Renal cortical epithelial cell (primary cell): ENCODE measurements at regions not wholly inside any gene's neighbourhood (a gene's known extent, or its start where the extent isn't known, plus 50 kb on each side); places are given as distances from the start of the nearest gene placed in this dataset.
"Not testable (repeated sequence)": the region's sequence is repeated elsewhere in the genome, so short reads cannot be mapped to it uniquely, and the experiment has no call there.

ENCODE experiments used
- DNase-seq: peaks from one replicate; pipeline ENCODE4 v3.0.0-alpha.2; 2011; ENCODE audit warnings: low read depth

DNA sequence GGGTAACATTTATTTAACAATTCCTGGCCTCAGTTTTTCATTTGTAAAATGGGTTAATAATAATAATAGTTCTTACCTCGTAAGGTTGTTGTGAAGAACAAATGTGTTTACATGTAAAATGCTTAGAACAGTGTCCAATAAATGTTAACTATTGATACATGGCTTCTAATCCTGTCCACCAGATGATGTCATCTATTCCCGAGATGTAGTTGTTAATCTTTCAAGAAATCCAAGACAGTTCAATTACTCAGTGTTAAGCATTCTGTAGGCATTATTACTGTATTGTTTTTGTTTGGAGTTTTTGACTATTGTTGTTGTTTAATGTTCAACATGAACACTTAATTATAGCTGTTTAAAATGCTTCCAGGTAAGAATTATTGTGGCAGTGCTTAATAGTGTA lies 131.0 kb upstream of the FNDC3A start:
- DNase-seq = no peak

DNA sequence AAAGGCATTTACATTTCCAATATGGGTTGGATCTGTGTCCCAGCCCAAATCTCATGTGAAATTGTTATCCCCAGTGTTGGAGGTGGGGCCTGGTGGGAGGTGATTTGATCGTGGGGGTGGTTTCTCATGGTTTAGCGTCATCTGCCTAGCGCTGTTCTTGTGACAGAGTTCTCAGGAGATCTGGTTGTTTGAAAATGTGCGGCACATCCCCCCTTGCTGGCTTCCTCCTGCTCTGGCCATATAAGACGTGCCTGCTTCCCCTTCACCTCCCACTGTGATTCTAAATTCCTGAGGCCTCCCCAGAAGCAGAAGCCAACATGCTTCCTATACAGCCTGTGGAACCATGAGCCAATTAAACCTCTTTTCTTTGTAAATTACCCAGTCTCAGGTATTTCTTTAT lies 126.2 kb upstream of the FNDC3A start:
- DNase-seq = no peak

- DNase-seq = no peak
Measured at GRCh38 chr13:48851707-48852106, 124.0 kb upstream of the FNDC3A start.

DNA sequence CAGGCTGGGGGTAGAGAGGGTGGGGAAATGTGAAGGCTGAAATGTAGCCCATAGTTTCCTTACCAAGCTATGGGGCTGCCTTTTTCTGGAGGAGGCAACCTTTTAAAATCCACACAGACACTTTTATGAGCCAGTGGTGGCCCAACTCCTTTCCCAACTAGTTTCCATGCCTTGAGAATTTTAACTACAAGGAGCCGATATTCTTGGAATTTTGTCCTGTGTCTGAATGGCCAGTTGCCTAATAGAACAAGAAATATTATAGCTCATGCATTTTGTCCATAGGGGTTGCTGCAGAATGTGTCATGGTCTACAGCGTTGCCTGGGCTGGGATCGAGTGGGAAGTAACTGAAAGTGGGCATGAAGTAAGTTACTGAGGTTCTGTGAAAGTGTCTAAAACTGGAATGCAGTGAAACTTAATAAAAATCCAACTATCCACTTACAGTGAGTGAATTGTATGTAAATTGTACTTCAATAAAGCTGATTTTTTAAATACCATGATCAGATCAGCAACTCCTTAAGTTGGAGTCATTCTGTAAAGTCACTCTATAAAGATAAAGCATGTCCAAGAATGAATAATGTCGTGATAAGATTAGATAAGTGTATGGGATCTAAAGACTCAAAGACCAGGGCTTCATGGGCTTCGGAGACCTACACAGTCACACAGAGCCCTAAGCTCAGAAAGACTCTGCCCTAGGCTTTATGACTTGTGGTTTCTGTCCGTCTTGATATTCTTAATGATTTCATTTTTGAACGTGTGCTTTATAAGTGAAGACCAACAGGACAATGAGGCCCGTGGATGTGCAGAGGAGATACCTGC lies 122.6 kb upstream of the FNDC3A start:
- no peak for DNase-seq

- peak; percentile 69 for DNase-seq
Measured at GRCh38 chr13:48853728-48854102, 122.0 kb upstream of the FNDC3A start.

- DNase-seq = no peak
Measured at GRCh38 chr13:48857576-48857975, 118.1 kb upstream of the FNDC3A start.

DNA sequence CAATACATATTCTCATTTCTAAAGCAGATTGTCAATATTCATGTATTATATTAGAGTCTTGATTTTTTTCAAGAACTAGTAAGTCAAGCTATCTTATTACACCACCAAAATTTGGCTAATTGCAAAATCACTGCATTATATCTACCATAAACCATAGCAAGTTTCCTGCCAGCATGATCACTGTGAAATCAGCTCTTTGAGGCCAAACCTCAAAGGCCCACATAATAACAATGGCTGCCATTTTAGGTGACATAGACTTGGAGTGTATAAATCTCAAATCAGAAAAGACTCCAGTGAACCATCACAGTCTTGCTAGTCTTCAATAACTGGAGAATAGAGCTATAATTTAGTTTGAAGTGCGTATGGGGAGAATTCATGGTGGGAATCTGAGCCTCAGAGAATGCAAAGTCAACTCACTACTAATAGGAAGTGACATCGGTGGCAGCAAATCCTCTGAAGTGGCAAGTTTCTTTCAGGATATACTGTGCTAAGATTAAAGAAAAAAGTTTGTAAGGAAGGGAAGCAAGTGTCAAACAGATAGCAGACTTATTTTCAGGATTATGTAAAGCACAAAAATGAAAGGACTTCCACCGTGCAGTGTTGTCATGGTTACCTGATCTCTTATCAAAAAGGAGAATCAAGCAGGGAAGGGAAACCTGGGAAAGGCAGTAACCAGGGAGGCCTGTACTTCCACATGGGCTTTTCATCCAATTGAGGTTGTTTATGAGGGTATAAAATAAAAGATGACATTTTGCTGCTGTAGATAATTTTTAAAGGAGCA lies 117.4 kb upstream of the FNDC3A start:
- no peak for DNase-seq

DNA sequence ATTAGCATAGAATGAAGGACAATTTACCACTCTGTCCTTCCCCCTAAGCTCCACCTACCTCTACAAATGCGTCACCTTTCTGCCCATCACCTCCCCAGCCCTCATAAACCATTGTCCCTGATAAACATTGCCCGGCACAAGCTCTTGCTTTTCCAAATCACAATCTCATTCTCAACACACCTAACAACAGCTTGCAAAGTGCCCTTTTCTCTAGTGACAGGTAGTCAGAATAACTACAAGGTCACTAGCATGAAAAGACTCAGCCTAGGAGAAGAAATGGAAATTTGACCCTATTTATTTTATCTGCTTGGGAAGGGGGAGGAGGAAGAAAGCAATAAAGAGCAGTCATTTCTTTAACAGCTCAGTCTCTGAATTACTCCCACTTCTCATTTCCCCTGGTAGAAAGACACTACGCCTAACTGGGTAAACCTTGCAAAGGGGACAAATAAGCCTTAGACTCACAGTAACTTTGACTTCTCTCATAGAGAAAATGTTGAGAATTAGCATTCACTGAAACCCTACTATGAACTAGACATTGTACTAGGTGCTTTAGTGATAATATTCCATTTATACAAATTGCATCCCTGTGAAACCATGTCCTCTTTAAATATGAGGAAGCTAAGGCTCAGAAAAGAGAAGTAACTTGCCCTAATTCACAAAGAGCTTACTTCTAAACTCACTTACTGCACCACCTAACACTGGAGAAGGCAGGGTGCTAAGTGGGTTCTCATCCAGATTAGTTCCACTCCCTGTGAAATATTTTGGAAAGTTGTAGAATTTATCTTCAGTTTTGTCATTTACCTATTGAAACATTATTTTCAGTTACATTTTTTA lies 116.2 kb upstream of the FNDC3A start:
- DNase-seq = no peak

GRCh38 chr13:48860364-48860763 lies 115.3 kb upstream of the FNDC3A start:
- no peak for DNase-seq

- no peak for DNase-seq
Measured at GRCh38 chr13:48862572-48862971, 113.1 kb upstream of the FNDC3A start.

- DNase-seq = no peak
Measured at GRCh38 chr13:48864100-48864499, 111.6 kb upstream of the FNDC3A start.

- no peak for DNase-seq
Measured at GRCh38 chr13:48866249-48866648, 109.5 kb upstream of the FNDC3A start.

GRCh38 chr13:48873081-48873480 lies 102.6 kb upstream of the FNDC3A start:
- DNase-seq = no peak

GRCh38 chr13:48873587-48873986 lies 102.1 kb upstream of the FNDC3A start:
- peak; percentile 69 for DNase-seq

- no peak for DNase-seq
Measured at GRCh38 chr13:48874165-48874564, 101.5 kb upstream of the FNDC3A start.

- DNase-seq = no peak
Measured at GRCh38 chr13:48875047-48875446, 100.7 kb upstream of the FNDC3A start.

GRCh38 chr13:48876289-48876688 lies 99.4 kb upstream of the FNDC3A start:
- no peak for DNase-seq

DNA sequence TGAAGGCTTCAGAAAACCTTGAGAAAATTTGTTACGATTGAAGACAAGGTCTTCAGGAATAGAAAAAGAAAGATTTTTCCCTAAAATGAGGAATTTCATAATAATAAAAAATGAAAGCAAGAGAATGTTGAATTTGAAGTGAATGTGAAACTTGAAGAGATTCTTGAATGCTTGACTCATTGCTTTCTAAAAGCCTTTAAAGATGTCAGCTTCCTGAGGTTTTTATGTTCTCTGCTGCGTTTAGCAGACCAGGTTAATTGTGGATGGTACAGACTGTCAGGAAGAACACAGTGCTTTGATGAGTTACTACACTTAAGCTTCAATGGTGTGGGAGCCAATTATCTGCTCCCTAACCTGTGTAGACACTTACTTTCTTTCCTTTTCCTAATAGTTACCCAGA lies 96.3 kb upstream of the FNDC3A start:
- DNase-seq = no peak

GRCh38 chr13:48879854-48880253 lies 95.9 kb upstream of the FNDC3A start:
- no peak for DNase-seq

DNA sequence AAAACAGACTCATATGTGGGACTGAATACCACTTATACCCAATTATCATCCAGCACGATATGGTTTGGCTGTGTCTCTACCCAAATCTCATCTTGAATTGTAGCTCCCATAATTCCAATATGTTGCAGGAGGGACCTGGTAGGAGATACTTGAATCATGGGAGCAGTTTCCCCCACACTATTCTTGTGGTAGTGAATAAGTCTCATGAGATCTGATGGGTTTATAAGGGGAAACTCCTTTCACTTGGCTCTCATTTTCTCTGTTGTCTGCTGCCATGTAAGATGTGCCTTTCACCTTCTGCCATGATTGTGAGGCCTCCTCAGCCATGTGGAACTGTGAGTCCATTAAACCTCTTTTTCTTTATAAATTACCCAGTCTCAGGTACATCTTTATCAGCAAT lies 91.9 kb upstream of the FNDC3A start:
- not testable (repeated sequence) for DNase-seq

- DNase-seq = no peak
Measured at GRCh38 chr13:48885027-48885395, 90.7 kb upstream of the FNDC3A start.

GRCh38 chr13:48888613-48889012 lies 87.1 kb upstream of the FNDC3A start:
- DNase-seq = no peak
